CD4-positive, alpha-beta T cell treated with Interleukin-12 subunit alpha and Interleukin-12 subunit beta, for 1 hour (primary cell): ENCODE measurements at regions not wholly inside any gene's neighbourhood (a gene's known extent, or its start where the extent isn't known, plus 50 kb on each side); places are given as distances from the start of the nearest gene placed in this dataset.
A peak's percentile ranks its signal among the peaks of the same experiment; 100 is the strongest.

Experiments used
- DNase-seq: peaks from one replicate; pipeline ENCODE4 v3.0.0-alpha.2; 2020

DNA sequence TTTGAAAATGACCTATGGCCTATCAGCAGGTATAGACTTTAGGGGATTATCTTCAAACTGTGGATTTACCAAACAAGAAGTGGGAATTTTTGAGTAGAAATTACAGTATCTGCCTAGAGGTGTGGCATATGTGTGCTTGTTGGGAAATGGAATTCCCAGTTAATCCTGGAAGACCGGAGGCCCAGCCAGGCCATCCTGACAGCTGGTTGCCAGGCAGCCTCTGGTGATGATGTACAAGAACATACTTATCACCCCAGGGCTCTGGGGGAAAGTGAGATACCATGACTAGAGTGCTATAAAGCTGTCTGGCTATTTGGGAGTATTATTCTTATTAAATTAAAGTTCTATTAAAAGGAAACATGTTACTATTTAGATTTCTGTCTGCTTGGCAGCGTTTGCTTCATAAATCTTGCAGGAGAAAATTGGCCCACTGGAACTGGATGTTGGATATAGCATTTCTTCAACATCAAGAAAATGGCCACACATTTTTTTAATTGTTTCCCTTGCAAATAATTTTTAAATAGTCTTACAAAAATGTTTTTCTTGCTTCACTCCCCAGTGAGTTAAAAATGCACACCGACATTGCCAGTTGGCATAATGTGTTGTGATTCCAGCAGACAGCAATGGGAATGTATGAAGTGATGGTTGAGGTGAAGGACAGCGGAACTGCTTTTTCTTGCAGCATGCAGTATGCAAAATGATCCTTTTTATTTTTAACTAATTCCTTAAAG, 187.8 kb downstream of the MYLK4 start:
- DNase-seq: no peak

DNA sequence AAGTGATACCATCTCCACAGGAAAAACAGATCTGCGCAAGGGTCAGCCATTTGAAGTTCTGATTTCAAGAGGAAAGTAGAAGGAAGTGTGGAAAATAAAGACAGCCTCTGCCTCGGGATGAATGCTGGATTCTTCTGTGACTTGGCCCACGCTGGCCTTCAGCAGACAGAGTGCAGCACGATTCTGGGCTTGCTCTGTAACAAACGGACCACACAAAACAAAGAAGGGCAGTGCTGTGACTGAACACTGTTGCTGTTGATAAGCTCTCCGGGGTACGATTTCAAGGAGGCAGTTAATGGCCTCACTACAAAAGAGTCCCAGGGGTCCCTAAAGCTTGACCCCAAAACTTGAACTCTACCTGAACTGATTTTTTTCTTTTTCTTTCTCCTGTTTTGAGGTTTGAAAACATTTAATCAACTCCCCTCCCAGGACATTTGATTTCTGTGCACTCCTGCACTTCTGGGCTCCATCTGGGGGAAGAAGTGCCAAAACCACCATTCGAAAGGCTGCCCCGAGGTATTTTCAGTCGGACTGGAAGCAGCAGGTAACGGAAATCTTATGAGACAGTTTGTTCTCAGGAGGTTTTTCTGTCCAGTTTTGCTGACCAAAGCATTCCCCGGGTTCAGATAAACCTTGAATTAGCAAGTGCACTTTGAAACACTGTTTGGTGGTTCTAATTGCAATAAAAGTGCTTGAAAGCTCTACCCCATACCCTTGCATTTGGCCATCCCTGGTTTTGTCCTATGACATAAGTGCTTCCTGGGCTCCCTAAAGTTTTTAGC, 189.6 kb downstream of the MYLK4 start:
- DNase-seq: no peak

DNA sequence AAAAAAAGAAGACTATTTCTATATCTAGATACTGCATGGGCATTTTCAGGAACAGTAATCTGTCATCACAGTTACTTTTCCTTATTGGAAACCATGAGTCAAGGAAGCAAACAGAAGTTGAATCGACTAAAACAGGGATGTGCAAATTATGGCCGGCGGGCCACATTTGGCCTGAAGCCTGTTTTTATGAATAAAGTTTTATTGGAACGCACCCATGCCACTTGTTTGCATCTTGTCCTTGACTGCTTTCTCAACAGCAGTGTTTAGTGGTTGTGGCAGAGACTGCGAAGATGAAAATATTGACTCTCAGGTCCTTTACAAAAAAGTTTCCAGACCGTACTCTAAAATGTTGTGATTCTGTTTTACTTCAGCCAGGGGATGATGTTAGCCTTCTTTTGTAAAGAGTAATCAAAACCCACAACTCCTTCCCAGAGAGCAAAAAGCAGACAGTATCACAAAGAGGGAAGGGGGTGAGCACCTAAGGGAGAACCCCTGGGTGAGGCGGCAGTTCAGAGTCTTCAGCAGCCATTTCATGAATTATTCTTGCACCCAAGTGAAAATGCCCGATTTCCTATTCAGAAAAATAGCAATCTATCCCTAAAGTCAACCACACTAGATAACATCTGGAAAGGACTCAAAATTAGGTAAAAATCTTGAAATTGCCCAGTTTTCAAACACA, 190.4 kb downstream of the MYLK4 start:
- no peak for DNase-seq

DNA sequence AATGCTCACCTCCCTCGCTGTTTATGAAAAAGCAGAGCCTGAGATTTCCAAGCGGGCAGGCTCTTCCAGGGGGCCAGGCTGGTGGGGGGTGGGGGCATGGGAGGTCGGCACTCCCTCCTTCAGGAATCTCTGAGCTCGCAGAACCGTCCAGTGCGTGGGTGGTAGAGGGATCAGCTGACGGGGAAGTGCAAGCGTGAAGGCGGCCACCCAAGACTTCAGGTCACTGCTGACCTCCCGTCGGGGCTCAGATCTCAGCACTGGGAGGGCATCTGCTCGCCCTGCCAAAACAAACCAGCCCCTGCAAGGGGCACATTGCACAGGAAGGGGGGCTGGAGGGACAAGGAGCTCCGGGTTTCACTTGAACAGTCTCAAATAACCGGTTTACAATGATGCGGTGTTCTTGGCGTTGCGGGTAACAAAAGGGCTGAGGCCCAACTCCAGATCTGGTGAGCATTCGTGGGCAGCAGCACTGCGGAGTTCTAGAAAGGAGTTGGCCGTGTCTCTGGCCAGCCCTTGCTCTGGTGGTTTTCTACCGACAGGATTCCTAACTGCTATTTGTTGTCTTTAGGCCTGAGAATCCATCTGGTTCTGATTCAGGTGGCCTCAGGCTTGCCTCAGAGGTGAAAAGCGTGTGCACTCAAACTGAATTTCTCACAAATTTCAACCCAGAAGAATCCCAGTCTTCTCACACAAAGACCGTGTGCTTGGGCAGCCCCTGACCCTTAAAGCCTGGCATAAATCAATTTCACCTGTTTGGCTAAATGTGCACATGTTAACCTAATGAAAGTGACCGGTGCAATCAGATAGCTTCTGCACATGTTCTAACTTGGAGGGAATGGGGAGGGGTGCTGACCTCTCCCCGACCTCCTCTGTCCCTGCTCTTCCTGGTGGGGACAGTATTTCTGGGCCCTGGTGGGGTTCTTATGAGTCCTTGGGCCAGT, 191.6 kb downstream of the MYLK4 start:
- DNase-seq: no peak

DNA sequence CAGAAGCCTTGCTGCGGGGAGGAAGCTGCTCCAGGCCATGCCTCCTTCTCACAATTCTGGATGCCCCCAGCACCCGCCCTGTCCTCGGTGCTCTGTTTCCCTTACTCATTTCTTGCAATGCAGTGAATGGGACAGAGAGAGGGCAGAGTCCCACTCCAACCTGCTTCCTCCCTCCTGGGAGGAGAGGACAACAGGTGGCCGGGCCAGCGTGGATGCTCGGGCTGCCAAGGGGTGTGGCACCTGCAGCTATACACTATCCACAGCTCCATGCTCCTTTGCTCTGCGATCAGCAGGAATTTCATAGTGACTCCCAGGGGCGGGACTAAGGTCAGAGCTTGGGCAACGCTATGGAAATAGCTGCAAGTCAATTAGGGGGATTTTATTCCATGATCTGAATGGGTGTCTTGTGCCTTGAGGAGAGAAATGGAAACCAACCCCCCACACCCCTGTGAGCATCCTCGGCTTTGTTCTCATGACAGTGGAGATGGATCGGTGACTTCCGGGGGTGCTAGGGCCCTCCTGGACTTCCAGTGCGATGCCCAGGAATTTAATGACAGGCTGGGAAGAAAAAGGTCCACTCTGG, 192.5 kb downstream of the MYLK4 start:
- no peak for DNase-seq

DNA sequence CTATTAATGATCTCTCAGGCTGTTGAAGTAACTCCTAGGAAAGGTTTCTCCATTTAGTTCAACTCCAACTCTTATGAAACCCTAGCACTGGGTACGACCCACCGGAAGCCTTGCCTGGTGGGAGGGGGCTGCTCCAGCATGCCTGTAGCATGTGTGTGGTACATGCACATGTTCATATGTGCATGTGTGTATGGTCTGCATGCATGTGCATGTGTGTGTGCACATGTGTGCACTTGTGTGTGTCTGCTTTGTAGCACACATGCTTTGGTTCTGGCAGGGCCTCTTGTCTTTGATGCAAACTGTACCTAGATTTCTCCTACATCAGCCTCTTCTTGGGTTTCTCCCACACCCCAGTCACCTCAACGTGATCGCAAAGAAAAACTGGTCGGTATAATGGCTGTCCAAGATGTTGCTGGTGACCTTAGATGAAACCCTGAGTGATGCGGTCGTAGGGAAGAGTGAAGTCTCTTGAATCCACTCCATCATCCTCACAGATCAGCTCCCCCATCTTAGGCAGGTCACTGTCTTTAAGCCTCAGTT, 193.5 kb downstream of the MYLK4 start:
- DNase-seq: no peak

DNA sequence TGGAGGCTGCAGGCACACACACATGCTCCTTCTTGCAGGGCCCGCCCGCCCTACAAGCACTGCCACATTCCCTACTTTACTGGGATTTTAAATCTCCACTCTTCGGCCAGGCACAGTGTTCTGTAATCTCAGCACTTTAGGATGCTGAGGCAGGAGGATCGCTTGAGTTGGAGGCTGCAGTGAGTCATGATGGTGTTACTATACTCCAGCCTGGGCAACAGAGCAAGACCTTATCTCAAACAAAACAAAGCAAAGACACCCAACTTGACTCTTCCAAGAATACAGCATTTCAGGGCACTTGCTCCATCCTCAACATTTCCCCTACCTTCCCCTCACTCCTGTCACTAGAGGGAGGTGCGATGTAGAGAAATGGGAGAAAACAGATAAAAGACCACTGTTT, 194.0 kb downstream of the MYLK4 start:
- no peak for DNase-seq

DNA sequence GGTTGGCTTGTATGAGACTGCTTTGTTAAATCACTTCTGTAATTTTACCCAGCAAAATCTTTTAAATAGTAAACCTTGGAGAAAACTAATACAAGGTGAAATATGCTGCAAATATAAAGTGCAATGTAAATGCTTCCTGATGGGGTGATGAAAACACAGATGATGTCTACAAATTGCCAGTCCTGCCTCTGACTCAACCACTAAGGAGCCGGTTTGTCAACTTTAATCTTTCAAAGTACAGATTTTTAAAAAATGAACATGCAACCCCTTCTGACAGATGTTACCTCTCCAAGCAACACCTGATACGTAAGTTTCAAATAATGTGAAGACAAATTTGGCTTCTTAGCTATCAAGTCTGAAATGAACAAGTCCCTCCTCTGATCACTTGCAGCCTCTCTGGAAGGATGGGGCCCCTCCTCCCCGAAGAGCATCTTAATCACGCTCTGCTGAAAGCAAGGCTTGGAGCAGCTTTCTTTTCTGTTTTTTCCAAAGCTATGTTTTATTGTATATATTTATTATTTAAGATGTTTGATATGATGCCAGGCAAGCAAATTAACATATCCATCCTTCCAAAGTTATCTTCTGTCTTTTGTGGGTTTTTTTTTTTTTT, 196.0 kb downstream of the MYLK4 start:
- DNase-seq: no peak

DNA sequence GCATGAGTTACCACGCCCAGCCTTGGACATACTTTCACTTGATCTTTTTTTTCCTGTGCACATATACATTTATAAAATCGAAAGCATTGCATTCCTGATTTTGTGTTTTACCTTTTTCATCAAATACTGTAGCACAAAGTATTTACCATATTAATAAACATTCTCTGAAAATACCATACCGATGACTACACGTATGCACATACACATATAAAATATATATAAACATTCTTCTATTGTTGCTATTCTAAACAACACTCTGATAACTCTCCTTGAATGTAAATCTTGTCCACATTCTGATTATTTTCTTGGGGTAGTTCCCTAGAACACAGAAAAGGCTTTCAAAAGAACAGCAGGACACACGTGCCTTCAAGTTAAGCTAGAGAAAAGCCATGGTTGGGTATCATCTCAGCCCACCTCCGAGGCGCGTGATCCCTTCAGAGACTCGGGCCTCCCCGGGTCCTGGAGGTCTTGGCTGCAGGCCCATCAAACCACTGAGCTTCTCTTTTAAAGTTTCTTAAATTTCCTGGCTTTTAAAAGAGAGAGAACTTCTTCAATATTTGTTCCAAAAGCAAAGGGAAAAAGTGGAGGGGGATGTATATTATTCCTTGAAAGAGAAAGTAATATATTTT, 198.1 kb downstream of the MYLK4 start:
- DNase-seq: no peak

DNA sequence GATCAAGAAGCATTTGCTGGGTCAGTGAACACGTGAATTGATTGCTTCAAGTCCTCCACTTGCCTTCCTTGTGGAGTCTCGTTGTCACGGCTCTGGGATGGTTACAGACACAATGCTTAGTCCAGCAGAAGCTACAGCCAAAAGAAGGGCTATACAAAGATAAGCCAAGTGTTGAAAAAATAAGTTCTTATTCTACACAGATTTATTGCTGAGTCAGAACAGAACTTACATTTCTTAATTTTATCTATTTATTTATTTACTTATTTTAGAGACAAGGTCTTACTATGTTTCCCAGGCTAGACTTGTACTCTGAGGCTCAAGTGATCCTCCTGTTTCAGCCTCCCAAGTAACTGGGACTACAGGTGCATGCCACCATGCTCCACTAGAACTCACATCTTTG, 199.0 kb downstream of the MYLK4 start:
- no peak for DNase-seq

DNA sequence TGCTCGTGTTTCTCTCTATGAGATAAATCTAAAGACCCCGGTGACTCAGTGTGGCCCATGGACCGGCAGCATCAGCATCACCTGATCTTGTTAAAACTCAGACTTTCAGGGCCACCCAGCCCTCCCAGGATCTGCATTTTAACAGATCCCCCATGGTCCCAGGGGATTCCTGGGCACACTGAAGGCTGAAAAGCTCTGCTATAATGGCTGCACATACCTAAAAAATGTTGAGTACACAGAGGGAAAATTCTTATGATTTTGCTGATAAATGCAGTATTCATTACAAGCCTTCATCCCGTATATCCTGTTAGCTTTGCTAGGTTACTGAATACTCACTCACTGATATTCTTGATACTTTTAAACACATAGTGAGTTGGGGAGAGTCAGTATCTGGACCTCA, 200.5 kb downstream of the MYLK4 start:
- DNase-seq: no peak

DNA sequence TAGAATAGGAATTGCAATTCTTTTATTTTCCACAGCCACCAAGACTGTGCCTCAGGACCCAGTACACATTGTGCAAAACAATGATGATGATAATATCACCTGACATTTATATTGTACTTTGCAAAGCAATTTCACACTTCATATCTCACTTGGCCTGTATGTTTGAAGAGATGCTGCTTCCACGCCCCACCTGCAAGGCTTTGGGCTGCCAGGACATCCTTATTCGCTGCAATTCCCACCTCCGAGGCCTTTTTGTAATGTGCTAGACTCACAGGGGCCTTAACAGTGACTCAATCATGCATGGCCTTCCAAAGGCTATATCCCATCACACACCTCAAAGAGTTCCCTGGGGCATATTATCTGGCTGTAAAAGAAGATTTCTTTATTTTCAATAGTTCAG, 200.9 kb downstream of the MYLK4 start:
- DNase-seq: no peak

DNA sequence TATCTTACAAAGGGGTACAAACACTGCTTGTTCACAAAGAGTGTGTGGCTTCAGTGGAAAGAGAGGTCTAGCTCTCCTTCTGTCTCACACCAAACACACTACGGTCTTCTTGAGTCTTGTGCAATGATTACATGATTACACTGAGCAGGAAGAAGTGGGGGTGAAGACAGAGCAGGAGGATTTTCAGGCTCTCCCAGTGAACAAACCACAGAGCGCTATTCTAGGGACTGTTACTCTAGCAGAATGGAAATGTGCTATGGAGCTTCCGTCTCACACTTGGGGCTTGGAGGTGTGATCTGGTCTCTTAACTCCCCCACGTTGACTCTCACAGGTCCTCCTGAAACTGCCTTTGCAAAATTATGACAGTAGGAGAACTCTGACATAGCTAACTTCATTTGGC, 203.4 kb downstream of the MYLK4 start:
- DNase-seq: no peak

DNA sequence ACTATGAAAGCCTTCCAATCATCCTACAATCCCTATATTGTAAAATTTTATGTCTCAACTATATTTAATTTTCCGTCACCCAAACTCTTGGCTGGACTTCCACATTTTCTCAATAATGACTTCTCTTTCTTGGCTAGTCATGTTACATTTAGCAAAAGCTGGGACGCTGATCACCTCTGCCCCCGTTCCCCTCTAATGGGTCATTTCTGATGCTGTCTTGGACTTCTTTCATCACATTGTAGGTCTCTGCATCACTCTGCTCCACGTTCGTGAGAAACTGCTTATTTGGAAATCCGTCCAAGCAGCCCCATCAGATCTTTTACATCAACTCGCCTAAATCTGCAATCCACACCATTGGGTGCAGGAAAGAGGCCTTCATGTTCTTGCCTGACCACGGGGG, 203.8 kb downstream of the MYLK4 start:
- no peak for DNase-seq

DNA sequence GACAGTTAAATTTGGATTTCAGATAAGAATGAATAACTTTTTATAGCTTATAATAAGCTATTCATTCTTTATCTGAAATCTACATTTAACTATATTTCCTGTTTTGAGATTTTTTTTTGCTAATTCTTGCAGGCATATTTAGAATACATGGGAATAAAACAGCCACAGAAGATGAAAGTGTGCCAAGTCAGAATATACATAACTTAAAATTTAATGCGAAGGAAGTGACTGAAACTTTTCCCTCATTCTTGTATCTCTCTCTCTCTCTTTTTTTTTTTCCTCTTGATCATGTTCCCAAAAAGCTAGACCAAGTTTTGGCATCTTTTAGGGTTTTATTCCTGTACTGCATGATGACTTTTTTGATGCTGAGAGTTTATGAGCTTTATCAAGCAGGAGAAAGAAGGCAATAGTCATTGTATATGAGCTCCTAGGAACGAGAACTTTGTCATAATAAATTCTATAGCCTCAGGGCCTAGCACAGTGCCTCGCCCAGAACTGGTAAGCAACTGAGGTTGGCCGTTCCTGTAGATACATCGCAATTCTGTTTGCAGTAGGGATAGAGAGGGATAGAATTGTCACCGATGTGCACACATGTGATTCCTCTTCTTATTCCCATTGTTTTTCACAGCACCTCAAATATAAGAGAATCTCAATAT, 205.2 kb downstream of the MYLK4 start:
- no peak for DNase-seq

DNA sequence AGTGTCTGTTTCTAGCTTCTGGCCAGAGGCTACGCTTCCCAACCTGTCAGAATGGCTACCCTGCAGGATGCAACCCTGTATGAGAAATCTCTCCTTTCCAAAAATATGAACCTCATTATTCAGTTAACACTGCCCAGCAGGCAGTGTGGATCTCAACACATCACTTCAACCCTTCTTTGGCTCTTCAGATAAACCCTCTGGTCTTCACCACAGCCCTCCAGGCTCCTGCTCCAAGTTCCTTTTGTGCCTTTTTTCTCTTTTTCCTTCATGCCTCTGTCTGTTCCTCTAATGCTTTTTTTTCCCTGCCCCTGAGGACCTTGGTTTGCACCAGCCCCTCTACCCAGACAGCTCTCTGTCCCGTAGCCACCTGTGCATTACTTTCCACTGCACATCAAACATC, 207.4 kb downstream of the MYLK4 start:
- DNase-seq: no peak

DNA sequence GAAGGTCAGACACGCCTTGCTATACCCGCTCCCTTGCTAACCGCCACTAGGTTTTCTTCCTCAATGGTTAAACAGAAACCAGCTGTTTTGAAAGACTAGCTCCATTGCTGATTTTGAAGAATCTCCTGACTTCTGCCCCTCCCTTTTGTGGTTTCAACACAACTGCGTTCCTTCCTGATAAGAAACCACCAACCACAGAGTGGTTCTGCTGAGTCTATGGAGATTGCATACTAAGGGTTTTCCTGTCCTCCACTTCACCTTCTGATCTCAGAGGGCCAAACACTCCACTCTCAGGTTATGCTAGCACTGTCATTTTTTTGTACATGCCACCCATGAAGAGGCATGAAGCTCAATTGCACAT, 207.9 kb downstream of the MYLK4 start:
- DNase-seq: peak; percentile 60

DNA sequence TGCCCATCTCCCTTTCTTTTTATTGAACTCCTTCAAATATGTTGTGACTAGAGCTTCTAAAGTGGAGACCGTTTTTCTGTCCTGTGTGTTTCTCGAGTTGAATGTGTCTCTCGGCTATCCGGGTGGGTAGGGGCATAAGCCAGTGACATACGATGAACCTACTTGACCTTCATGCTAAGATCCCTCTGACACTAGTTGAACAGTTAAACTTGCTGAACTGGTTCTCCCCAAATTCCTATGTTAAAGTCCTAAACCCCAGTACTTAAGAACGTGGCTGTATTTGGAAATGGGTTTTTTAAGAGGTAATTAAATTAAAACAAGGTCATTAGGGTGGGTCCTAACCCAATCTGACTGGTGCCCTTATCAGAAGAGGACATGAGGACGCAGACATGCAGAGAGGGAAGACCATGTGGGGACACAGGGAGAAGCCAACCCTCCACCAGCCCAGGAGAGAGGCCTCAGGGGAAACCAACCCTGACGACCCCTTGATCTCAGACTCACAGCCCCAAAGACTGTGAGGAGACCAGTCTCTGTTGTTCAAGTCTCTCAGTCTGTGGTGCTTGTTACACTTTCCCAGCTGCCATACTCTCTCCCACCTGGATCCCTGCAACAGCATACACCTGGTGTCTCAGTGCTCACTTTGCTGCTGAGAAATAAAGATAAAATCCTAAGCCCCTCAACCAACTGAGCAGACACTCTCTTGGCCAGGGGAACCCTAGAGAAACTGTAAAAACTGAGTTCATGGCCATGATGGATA, 208.4 kb downstream of the MYLK4 start:
- no peak for DNase-seq

DNA sequence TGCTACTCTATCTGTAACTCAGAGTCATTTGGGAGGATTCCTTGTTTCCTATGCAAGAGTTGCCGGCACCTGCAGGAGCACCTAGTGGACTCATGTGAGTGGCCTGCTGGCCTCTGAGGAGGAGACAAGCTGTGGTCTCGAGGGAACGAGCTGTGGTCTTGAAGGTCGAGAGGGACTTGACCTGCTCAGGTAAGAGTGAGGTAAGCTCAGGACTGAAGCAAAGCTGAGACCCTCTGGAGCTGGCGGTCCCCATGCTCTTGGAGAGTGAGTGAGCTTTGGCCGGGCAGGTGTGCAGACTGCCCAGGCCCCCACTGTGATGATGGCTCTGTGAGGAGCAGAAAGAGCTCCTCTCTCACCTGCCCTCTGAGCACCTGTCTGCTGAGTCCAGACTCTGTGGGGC, 214.3 kb downstream of the MYLK4 start:
- DNase-seq: no peak

DNA sequence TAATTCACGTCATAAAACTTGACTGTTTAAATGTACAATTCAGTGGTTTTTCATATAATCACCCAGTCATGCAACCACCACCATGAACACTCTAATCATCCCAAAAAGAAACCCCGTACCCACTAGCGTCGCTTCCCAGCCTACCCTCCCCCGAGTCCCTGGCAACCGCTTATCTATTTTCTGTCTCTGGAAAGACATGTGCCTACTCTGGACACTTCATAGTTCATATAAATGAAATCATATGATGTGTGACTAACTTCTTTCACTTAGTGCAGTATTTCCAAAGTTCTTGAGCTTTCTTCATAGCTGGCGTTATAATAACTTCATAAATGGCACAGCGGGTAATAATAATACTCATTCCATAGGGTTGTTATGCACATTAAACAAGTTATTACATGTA, 215.2 kb downstream of the MYLK4 start:
- no peak for DNase-seq
